Uterus (tissue), 2 donors: ENCODE measurements at regions not wholly inside any gene's neighbourhood (a gene's known extent, or its start where the extent isn't known, plus 50 kb on each side); places are given as distances from the start of the nearest gene placed in this dataset.

Experiments used
- CTCF ChIP-seq, 4 experiments: fragments of 200-600 bp in 2 of 4; fragments of 450-650 bp in 2 of 4; sonication (generic) in 2 of 4; IDR thresholded peaks; one replicate each; pipeline ENCODE4 v1.5.1; 2016 to 2019; ENCODE audit warnings: antibody characterized with exemption in 4 of 4, mild to moderate bottlenecking in 2 of 4, moderate library complexity in 1 of 4
- POLR2A ChIP-seq, 2 donors: fragments of 450-650 bp; IDR thresholded peaks; one replicate each; pipeline ENCODE4 v1.6.1; 2016; ENCODE audit warnings: antibody characterized with exemption in 2 of 2, mild to moderate bottlenecking in 1 of 2, moderate library complexity in 1 of 2

GRCh38 chr6:115677198-115677597, 383.5 kb downstream of the FRK start:
- no peak for TF ChIP-seq CTCF (IDR thresholded peaks at IDR 0.05)
- TF ChIP-seq POLR2A (IDR thresholded peaks at IDR 0.05) = no peak
